H9 (cell line): ENCODE measurements at regions not wholly inside any gene's neighbourhood (a gene's known extent, or its start where the extent isn't known, plus 50 kb on each side); places are given as distances from the start of the nearest gene placed in this dataset.

Source experiments
- DNase-seq: peaks from one replicate; pipeline ENCODE4 v3.0.0-alpha.2; 2017
- H2AFZ ChIP-seq: one replicate; pipeline ENCODE4 v1.6.1; 2013; ENCODE audit warnings: mild to moderate bottlenecking, low read length, control low read depth, moderate library complexity
- H2AK5ac ChIP-seq: 2 replicates; pipeline ENCODE4 v1.6.1; 2013; ENCODE audit warnings: low read length, control low read depth, mixed read lengths; ENCODE audit not compliant: insufficient read length
- H2BK120ac ChIP-seq: one replicate; pipeline ENCODE4 v1.6.1; 2013; ENCODE audit warnings: low read depth, mild to moderate bottlenecking, low read length, control low read depth, inconsistent platforms; ENCODE audit not compliant: poor library complexity, severe bottlenecking
- H2BK12ac ChIP-seq: 2 replicates; pipeline ENCODE4 v1.6.1; 2013; ENCODE audit warnings: low read length, control low read depth, mixed read lengths, low read depth; ENCODE audit not compliant: insufficient read length
- H2BK15ac ChIP-seq: 2 replicates; pipeline ENCODE4 v1.6.1; 2013; ENCODE audit warnings: low read depth, low read length, control low read depth
- H2BK20ac ChIP-seq: one replicate; pipeline ENCODE4 v1.6.1; 2013; ENCODE audit warnings: low read depth, mild to moderate bottlenecking, low read length, control low read depth, inconsistent platforms; ENCODE audit not compliant: poor library complexity, severe bottlenecking
- H2BK5ac ChIP-seq: 2 replicates; pipeline ENCODE4 v1.6.1; 2013; ENCODE audit warnings: low read length, control low read depth, mixed read lengths; ENCODE audit not compliant: insufficient read length
- H3K14ac ChIP-seq: 2 replicates; pipeline ENCODE4 v1.6.1; 2013; ENCODE audit warnings: low read length, control low read depth; ENCODE audit not compliant: insufficient read depth
- H3K18ac ChIP-seq: 2 replicates; pipeline ENCODE4 v1.6.1; 2013; ENCODE audit warnings: low read depth, mild to moderate bottlenecking, mixed read lengths, low read length, control low read depth; ENCODE audit not compliant: insufficient read length
- H3K23ac ChIP-seq: 2 replicates; pipeline ENCODE4 v1.6.1; 2013; ENCODE audit warnings: low read length, control low read depth, mixed read lengths, low read depth; ENCODE audit not compliant: insufficient read length
- H3K23me2 ChIP-seq: 2 replicates; pipeline ENCODE4 v1.6.1; 2013; ENCODE audit warnings: low read depth, mild to moderate bottlenecking, mixed read lengths, low read length, control low read depth; ENCODE audit not compliant: insufficient read length, poor library complexity, severe bottlenecking
- H3K27ac ChIP-seq: 2 replicates; pipeline ENCODE4 v1.5.1; 2013; ENCODE audit warnings: low read length, control low read depth, mixed read lengths, low read depth; ENCODE audit not compliant: insufficient read length
- H3K27me3 ChIP-seq: 2 replicates; pipeline ENCODE4 v1.6.1; 2013; ENCODE audit warnings: low read length, control low read depth, inconsistent platforms; ENCODE audit not compliant: insufficient read depth
- H3K4ac ChIP-seq: 2 replicates; pipeline ENCODE4 v1.6.1; 2013; ENCODE audit warnings: low read depth, mild to moderate bottlenecking, control low read depth, inconsistent platforms, low read length, moderate library complexity
- H3K4me1 ChIP-seq: 2 replicates; pipeline ENCODE4 v1.6.1; 2013; ENCODE audit warnings: low read length, control low read depth, inconsistent platforms; ENCODE audit not compliant: insufficient read depth
- H3K4me2 ChIP-seq: 2 replicates; pipeline ENCODE4 v1.6.1; 2013; ENCODE audit warnings: low read length, control low read depth, mixed read lengths; ENCODE audit not compliant: insufficient read length, insufficient read depth
- H3K56ac ChIP-seq: 2 replicates; pipeline ENCODE4 v1.6.1; 2013; ENCODE audit warnings: low read depth, mild to moderate bottlenecking, mixed read lengths, low read length, control low read depth; ENCODE audit not compliant: insufficient read length
- H3K79me1 ChIP-seq: 2 replicates; pipeline ENCODE4 v1.6.1; 2013; ENCODE audit warnings: low read depth, mild to moderate bottlenecking, moderate library complexity, low read length, control low read depth, inconsistent platforms; ENCODE audit not compliant: insufficient read depth, poor library complexity, severe bottlenecking
- H3K79me2 ChIP-seq: 2 replicates; pipeline ENCODE4 v1.6.1; 2013; ENCODE audit warnings: low read length, control low read depth, inconsistent platforms; ENCODE audit not compliant: insufficient read depth
- H3K9ac ChIP-seq: 2 replicates; pipeline ENCODE4 v1.6.1; 2013; ENCODE audit warnings: low read length, control low read depth, mixed read lengths; ENCODE audit not compliant: insufficient read length; ENCODE audit errors: extremely low read depth
- H3K9me3 ChIP-seq: one replicate; pipeline ENCODE4 v1.6.1; 2013; ENCODE audit warnings: low read depth, low read length, inconsistent platforms; ENCODE audit not compliant: control insufficient read depth
- H3T11ph ChIP-seq: one replicate; pipeline ENCODE4 v1.6.1; 2013; ENCODE audit warnings: mild to moderate bottlenecking, low read length, control low read depth, inconsistent platforms
- H4K20me1 ChIP-seq: one replicate; pipeline ENCODE4 v1.6.1; 2013; ENCODE audit not compliant: control insufficient read depth, insufficient read length, insufficient read depth
- H4K5ac ChIP-seq: 2 replicates; pipeline ENCODE4 v1.6.1; 2013; ENCODE audit warnings: low read depth, mild to moderate bottlenecking, mixed read lengths, low read length, control low read depth; ENCODE audit not compliant: insufficient read length
- H4K8ac ChIP-seq: replicated peaks from 2 replicates; pipeline ENCODE4 v1.6.1; 2013; ENCODE audit warnings: low read length, control low read depth, mixed read lengths, low read depth; ENCODE audit not compliant: insufficient read length
- H4K91ac ChIP-seq: 2 replicates; pipeline ENCODE4 v1.6.1; 2013; ENCODE audit warnings: low read depth, mild to moderate bottlenecking, moderate library complexity, mixed read lengths, low read length, control low read depth; ENCODE audit not compliant: insufficient read length
- H3K27ac Mint-ChIP-seq, 3 experiments: 2 replicates in 2 of 3; 3 replicates in 1 of 3; pipeline ENCODE4 v1.8.0; 2020 to 2021; ENCODE audit warnings: mixed read lengths in 3 of 3, mild to moderate bottlenecking in 1 of 3, moderate library complexity in 1 of 3
- H3K27me3 Mint-ChIP-seq: 2 replicates; pipeline ENCODE4 v1.8.0; 2021; ENCODE audit warnings: low read depth, mild to moderate bottlenecking, moderate library complexity, mixed read lengths
- H3K36me3 Mint-ChIP-seq, 3 experiments: 2 replicates in 2 of 3; 3 replicates in 1 of 3; pipeline ENCODE4 v1.8.0; 2020 to 2021; ENCODE audit warnings: low read depth in 3 of 3, mixed read lengths in 3 of 3; ENCODE audit not compliant: insufficient read depth in 1 of 3
- H3K4me1 Mint-ChIP-seq, 2 experiments: 2 replicates each; pipeline ENCODE4 v1.8.0; 2020; ENCODE audit warnings: mixed read lengths in 2 of 2
- H3K4me3 Mint-ChIP-seq, 2 experiments: 2 replicates in 1 of 2; 3 replicates in 1 of 2; pipeline ENCODE4 v1.8.0; 2020 to 2021; ENCODE audit warnings: mild to moderate bottlenecking in 2 of 2, mixed read lengths in 2 of 2, moderate library complexity in 1 of 2
- H3K9me3 Mint-ChIP-seq, 2 experiments: 2 replicates in 1 of 2; 3 replicates in 1 of 2; pipeline ENCODE4 v1.8.0; 2020; ENCODE audit warnings: mild to moderate bottlenecking in 2 of 2, mixed read lengths in 2 of 2, moderate library complexity in 1 of 2
- CTCF ChIP-seq: fragments of 200-600 bp; sonication (generic); conservative IDR thresholded peaks from 3 replicates; pipeline ENCODE4 v1.8.0; 2021; ENCODE audit warnings: antibody characterized with exemption, mild to moderate bottlenecking
- WGBS: extraction: QIAGEN DNeasy Blood & Tissue Kit; methylation state at CpG from one replicate; pipeline ENCODE4 v1.1.7; 2013; ENCODE audit warnings: missing lambda C conversion rate, low lambda C conversion rate, mixed read lengths; ENCODE audit not compliant: insufficient read length; ENCODE audit errors: extremely low coverage; 5-methylcytosine and 5-hydroxymethylcytosine counted together

- WGBS: no CpG with 5 or more reads among the region's 4 CpGs
- no peak for DNase-seq
Measured at GRCh38 chr2:5392658-5393057, 299.5 kb upstream of the SOX11 start.

More at GRCh38 chr2:5392658-5393057, 299.5 kb upstream of the SOX11 start:
- H3K14ac ChIP-seq: no peak overlapping the region
- H3K4me2 ChIP-seq: no peak overlapping the region
- no peak overlapping the region for H2AK5ac ChIP-seq
- H3T11ph ChIP-seq: no peak overlapping the region
- no peak overlapping the region for H2BK5ac ChIP-seq
- no peaks in the 10 kb centered on the region for H3K79me1 ChIP-seq
- TF ChIP-seq CTCF: no peak
- no peak overlapping the region for H3K18ac ChIP-seq
- no peak overlapping the region for H3K27ac Mint-ChIP-seq
- H3K4me1 ChIP-seq: no peaks in the 10 kb centered on the region
- no peaks in the 10 kb centered on the region for H3K27me3 ChIP-seq
- no peak overlapping the region for H2BK12ac ChIP-seq
- H3K4me3 Mint-ChIP-seq: no peak overlapping the region
- H3K23ac ChIP-seq: no peak overlapping the region
- H2BK15ac ChIP-seq: no peak overlapping the region
- no peak overlapping the region for H3K27ac ChIP-seq
- H3K4me1 Mint-ChIP-seq: peaks cover 8 to 11% of the 10 kb centered on the region in 2 experiments
- H4K5ac ChIP-seq: no peak overlapping the region
- H2BK120ac ChIP-seq: no peak overlapping the region
- no peak overlapping the region for H3K9ac ChIP-seq
- H3K56ac ChIP-seq: no peak overlapping the region
- no peaks in the 10 kb centered on the region for H3K23me2 ChIP-seq
- H3K27me3 Mint-ChIP-seq: no peaks in the 10 kb centered on the region
- no peaks in the 10 kb centered on the region for H3K9me3 ChIP-seq
- no peak overlapping the region for H4K91ac ChIP-seq
- H2AFZ ChIP-seq: no peak overlapping the region
- H4K20me1 ChIP-seq: no peaks in the 10 kb centered on the region
- H2BK20ac ChIP-seq: no peak overlapping the region
- no peaks in the 10 kb centered on the region for H3K36me3 Mint-ChIP-seq
- no peak overlapping the region for H4K8ac ChIP-seq
- no peaks in the 10 kb centered on the region for H3K79me2 ChIP-seq
- H3K4ac ChIP-seq: no peak overlapping the region
- H3K9me3 Mint-ChIP-seq: no peaks in the 10 kb centered on the region
